Activated T-cell treated with anti-CD3 and anti-CD28 coated beads, Interleukin-2, amount 50 U/mL, for 48 hours (primary cell): ENCODE measurements at regions not wholly inside any gene's neighbourhood (a gene's known extent, or its start where the extent isn't known, plus 50 kb on each side); places are given as distances from the start of the nearest gene placed in this dataset.
"Not testable (repeated sequence)": the region's sequence is repeated elsewhere in the genome, so short reads cannot be mapped to it uniquely, and the experiment has no call there.

Experiments used
- DNase-seq, 2 experiments: peaks; one replicate each; pipeline ENCODE4 v3.0.0-alpha.2; 2020

- DNase-seq = no peak
Measured at GRCh38 chr11:21625982-21626381, 566.9 kb upstream of the ANO5 start.

GRCh38 chr11:21628641-21629040 is 564.2 kb upstream of the ANO5 start:
- no peak for DNase-seq

GRCh38 chr11:21630934-21631478 is 561.9 kb upstream of the ANO5 start:
- DNase-seq = no peak

- no peak for DNase-seq
Measured at GRCh38 chr11:21631991-21632390, 560.9 kb upstream of the ANO5 start.

- no peak for DNase-seq
Measured at GRCh38 chr11:21634491-21634890, 558.4 kb upstream of the ANO5 start.

GRCh38 chr11:21634956-21635355 is 557.9 kb upstream of the ANO5 start:
- no peak for DNase-seq

GRCh38 chr11:21635394-21636145 is 557.3 kb upstream of the ANO5 start:
- no peak for DNase-seq

GRCh38 chr11:21636561-21636960 is 556.3 kb upstream of the ANO5 start:
- no peak for DNase-seq

GRCh38 chr11:21640491-21640890 is 552.4 kb upstream of the ANO5 start:
- DNase-seq = no peak

GRCh38 chr11:21641869-21642268 is 551.0 kb upstream of the ANO5 start:
- DNase-seq = no peak

- DNase-seq = no peak
Measured at GRCh38 chr11:21646351-21646750, 546.5 kb upstream of the ANO5 start.

- DNase-seq = no peak
Measured at GRCh38 chr11:21650961-21651360, 541.9 kb upstream of the ANO5 start.

GRCh38 chr11:21653951-21654421 is 538.9 kb upstream of the ANO5 start:
- no peak for DNase-seq

- DNase-seq = no peak
Measured at GRCh38 chr11:21656065-21656464, 536.8 kb upstream of the ANO5 start.

- no peak for DNase-seq
Measured at GRCh38 chr11:21658654-21659193, 534.2 kb upstream of the ANO5 start.

GRCh38 chr11:21659377-21659776 is 533.5 kb upstream of the ANO5 start:
- DNase-seq = not testable (repeated sequence)

GRCh38 chr11:21659961-21660360 is 532.9 kb upstream of the ANO5 start:
- no peak for DNase-seq

- no peak for DNase-seq
Measured at GRCh38 chr11:21675049-21675616, 517.8 kb upstream of the ANO5 start.

- no peak for DNase-seq
Measured at GRCh38 chr11:21687643-21688042, 505.2 kb upstream of the ANO5 start.

- DNase-seq = no peak
Measured at GRCh38 chr11:21704539-21704938, 488.3 kb upstream of the ANO5 start.

GRCh38 chr11:21707116-21707739 is 485.7 kb upstream of the ANO5 start:
- no peak for DNase-seq

GRCh38 chr11:21710809-21711208 is 482.1 kb upstream of the ANO5 start:
- DNase-seq = no peak

GRCh38 chr11:21711341-21711740 is 481.5 kb upstream of the ANO5 start:
- DNase-seq = no peak

- no peak for DNase-seq
Measured at GRCh38 chr11:21723678-21724077, 469.2 kb upstream of the ANO5 start.
